Neutrophil (primary cell): ENCODE measurements at regions not wholly inside any gene's neighbourhood (a gene's known extent, or its start where the extent isn't known, plus 50 kb on each side); places are given as distances from the start of the nearest gene placed in this dataset.

ENCODE experiments used
- H3K27ac ChIP-seq: fragments of 200-600 bp; sonication (generic); 2 replicates; pipeline ENCODE4 v1.5.1; 2016; ENCODE audit warnings: mild to moderate bottlenecking, moderate library complexity
- H3K27me3 ChIP-seq: fragments of 200-600 bp; sonication (generic); 2 replicates; pipeline ENCODE4 v1.6.0; 2016; ENCODE audit warnings: mild to moderate bottlenecking
- H3K36me3 ChIP-seq: fragments of 200-600 bp; sonication (generic); 2 replicates; pipeline ENCODE4 v1.5.1; 2017
- H3K4me1 ChIP-seq, 2 experiments: fragments of 200-600 bp in 1 of 2; sonication (generic) in 1 of 2; 1 replicate in 1 of 2; 2 replicates in 1 of 2; pipeline versions ENCODE4 v1.5.1 to v1.6.1; 2013 to 2016; ENCODE audit warnings: low read depth in 1 of 2, low read length in 1 of 2, mild to moderate bottlenecking in 1 of 2, moderate library complexity in 1 of 2; ENCODE audit not compliant: control insufficient read depth in 1 of 2, insufficient read depth in 1 of 2
- H3K4me3 ChIP-seq, 2 experiments: fragments of 200-600 bp in 1 of 2; sonication (generic) in 1 of 2; 1 replicate in 1 of 2; 2 replicates in 1 of 2; pipeline ENCODE4 v1.5.1; 2013 to 2016; ENCODE audit warnings: low read depth in 1 of 2, low read length in 1 of 2, mild to moderate bottlenecking in 1 of 2, moderate library complexity in 1 of 2
- H3K9me3 ChIP-seq: fragments of 200-600 bp; sonication (generic); 2 replicates; pipeline ENCODE4 v1.5.1; 2016
- CTCF ChIP-seq: fragments of 200-600 bp; sonication (generic); IDR thresholded peaks from 2 replicates; pipeline ENCODE4 v1.5.1; 2016; ENCODE audit warnings: antibody characterized with exemption

GRCh38 chrX:122475306-122475705, 708.8 kb upstream of the GRIA3 start:
- H3K4me3 ChIP-seq, result no peak overlapping the region
- no peaks in the 10 kb centered on the region for H3K36me3 ChIP-seq
- TF ChIP-seq CTCF, result no peak
- H3K9me3 ChIP-seq, result no peaks in the 10 kb centered on the region
- no peak overlapping the region for H3K27ac ChIP-seq
- no peaks in the 10 kb centered on the region for H3K27me3 ChIP-seq
- no peaks in the 10 kb centered on the region for H3K4me1 ChIP-seq

GRCh38 chrX:122500556-122500955, 683.5 kb upstream of the GRIA3 start:
- no peaks in the 10 kb centered on the region for H3K36me3 ChIP-seq
- H3K27me3 ChIP-seq, result no peaks in the 10 kb centered on the region
- H3K9me3 ChIP-seq, result no peaks in the 10 kb centered on the region
- no peaks in the 10 kb centered on the region for H3K4me1 ChIP-seq
- no peak for TF ChIP-seq CTCF
- no peak overlapping the region for H3K4me3 ChIP-seq
- H3K27ac ChIP-seq, result no peak overlapping the region

- Histone ChIP-seq H3K36me3 (no peaks in the 10 kb centered on the region), H3K4me3 (no peak overlapping the region), H3K4me1 (no peaks in the 10 kb centered on the region), H3K9me3 (no peaks in the 10 kb centered on the region), H3K27me3 (no peaks in the 10 kb centered on the region), H3K27ac (no peak overlapping the region)
- TF ChIP-seq CTCF, result no peak
Observed at GRCh38 chrX:122501652-122502051, 682.4 kb upstream of the GRIA3 start.

- Histone ChIP-seq H3K36me3 (no peaks in the 10 kb centered on the region), H3K4me1 (no peaks in the 10 kb centered on the region), H3K27ac (no peak overlapping the region), H3K9me3 (no peaks in the 10 kb centered on the region), H3K27me3 (no peaks in the 10 kb centered on the region), H3K4me3 (no peak overlapping the region)
- no peak for TF ChIP-seq CTCF
Observed at GRCh38 chrX:122504026-122504425, 680.1 kb upstream of the GRIA3 start.

GRCh38 chrX:122512561-122513072, 671.5 kb upstream of the GRIA3 start:
- Histone ChIP-seq H3K9me3 (no peaks in the 10 kb centered on the region), H3K36me3 (no peaks in the 10 kb centered on the region), H3K4me1 (no peaks in the 10 kb centered on the region), H3K27ac (no peak overlapping the region), H3K27me3 (no peaks in the 10 kb centered on the region), H3K4me3 (no peak overlapping the region)
- no peak for TF ChIP-seq CTCF

- H3K9me3 ChIP-seq, result no peaks in the 10 kb centered on the region
- H3K4me1 ChIP-seq, result no peaks in the 10 kb centered on the region
- H3K27ac ChIP-seq, result no peak overlapping the region
- TF ChIP-seq CTCF, result no peak
- H3K36me3 ChIP-seq, result no peaks in the 10 kb centered on the region
- no peak overlapping the region for H3K4me3 ChIP-seq
- H3K27me3 ChIP-seq, result no peaks in the 10 kb centered on the region
Observed at GRCh38 chrX:122517786-122518185, 666.3 kb upstream of the GRIA3 start.
